CD14-positive monocyte (primary cell): ENCODE measurements at regions not wholly inside any gene's neighbourhood (a gene's known extent, or its start where the extent isn't known, plus 50 kb on each side); places are given as distances from the start of the nearest gene placed in this dataset.
A peak's percentile ranks its signal among the peaks of the same experiment; 100 is the strongest.

ENCODE experiments used
- DNase-seq, 3 donors: peaks; one replicate each; pipeline ENCODE4 v3.0.0-alpha.2; 2011 to 2022
- H2AFZ ChIP-seq: 2 replicates; pipeline ENCODE4 v1.6.0; 2012; ENCODE audit warnings: mild to moderate bottlenecking, low read depth, low read length, inconsistent platforms; ENCODE audit not compliant: insufficient read depth, poor library complexity, severe bottlenecking
- H3K27ac ChIP-seq, 2 donors: 1 replicate in 1 of 2; 2 replicates in 1 of 2; pipeline ENCODE4 v1.5.1; 2012 to 2013; ENCODE audit warnings: low read length in 2 of 2, control low read depth in 1 of 2, inconsistent platforms in 1 of 2, low read depth in 1 of 2, mild to moderate bottlenecking in 1 of 2
- H3K27me3 ChIP-seq, 2 donors: one replicate each; pipeline versions ENCODE4 v1.6.0 to v1.6.1; 2011 to 2013; ENCODE audit warnings: low read length in 2 of 2; ENCODE audit not compliant: control insufficient read depth in 2 of 2, insufficient read depth in 2 of 2
- H3K36me3 ChIP-seq, 2 donors: replicated peaks in 1 of 2; 1 replicate in 1 of 2; 2 replicates in 1 of 2; pipeline versions ENCODE4 v1.5.1 to v1.6.1; 2012 to 2013; ENCODE audit warnings: low read length in 2 of 2, control low read depth in 1 of 2, inconsistent platforms in 1 of 2, mild to moderate bottlenecking in 1 of 2; ENCODE audit not compliant: insufficient read depth in 2 of 2, control insufficient read depth in 1 of 2
- H3K4me1 ChIP-seq, 2 donors: 1 replicate in 1 of 2; 2 replicates in 1 of 2; pipeline versions ENCODE4 v1.5.1 to v1.6.1; 2012 to 2013; ENCODE audit warnings: low read length in 2 of 2, control low read depth in 1 of 2, inconsistent platforms in 1 of 2, mild to moderate bottlenecking in 1 of 2, moderate library complexity in 1 of 2; ENCODE audit not compliant: insufficient read depth in 2 of 2, control insufficient read depth in 1 of 2
- H3K4me2 ChIP-seq: replicated peaks from 2 replicates; pipeline ENCODE3; 2012; ENCODE audit warnings: low read length, moderate library complexity, mild to moderate bottlenecking; ENCODE audit not compliant: poor library complexity, severe bottlenecking; ENCODE audit errors: extremely low read depth
- H3K4me3 ChIP-seq, 3 experiments: fragments of 200-600 bp in 1 of 3; sonication (generic) in 1 of 3; replicated peaks in 1 of 3; 1 replicate in 2 of 3; 2 replicates in 1 of 3; pipeline ENCODE4 v1.5.1; 2011 to 2013; ENCODE audit warnings: low read length in 3 of 3, mild to moderate bottlenecking in 3 of 3, control low read depth in 2 of 3, low read depth in 2 of 3, inconsistent platforms in 1 of 3, moderate library complexity in 1 of 3
- H3K79me2 ChIP-seq: 2 replicates; pipeline ENCODE4 v1.6.0; 2012; ENCODE audit warnings: mild to moderate bottlenecking, control low read depth, inconsistent platforms, low read length, moderate library complexity; ENCODE audit not compliant: insufficient read depth
- H3K9ac ChIP-seq: 2 replicates; pipeline ENCODE4 v1.6.0; 2017; ENCODE audit warnings: low read length, mild to moderate bottlenecking; ENCODE audit not compliant: insufficient read depth, poor library complexity, severe bottlenecking
- H3K9me3 ChIP-seq, 2 donors: replicated peaks in 1 of 2; 1 replicate in 1 of 2; 2 replicates in 1 of 2; pipeline versions ENCODE4 v1.5.1 to v1.6.1; 2012 to 2013; ENCODE audit warnings: low read length in 2 of 2, control low read depth in 1 of 2; ENCODE audit not compliant: control insufficient read depth in 1 of 2, insufficient read depth in 1 of 2
- H4K20me1 ChIP-seq: 2 replicates; pipeline ENCODE4 v1.6.0; 2012; ENCODE audit warnings: mild to moderate bottlenecking, low read length, control low read depth, moderate library complexity; ENCODE audit not compliant: insufficient read depth
- H3K27ac Mint-ChIP-seq, 7 donors: one replicate each; pipeline ENCODE4 v1.8.0; 2020; ENCODE audit warnings: mild to moderate bottlenecking in 7 of 7, mixed read lengths in 7 of 7, moderate library complexity in 6 of 7, inconsistent platforms in 2 of 7
- H3K27me3 Mint-ChIP-seq, 3 donors: one replicate each; pipeline ENCODE4 v1.8.0; 2021 to 2022; ENCODE audit warnings: low read depth in 3 of 3, mild to moderate bottlenecking in 3 of 3, mixed read lengths in 3 of 3, moderate library complexity in 3 of 3, inconsistent platforms in 1 of 3
- H3K36me3 Mint-ChIP-seq, 2 donors: one replicate each; pipeline ENCODE4 v1.8.0; 2020; ENCODE audit warnings: mixed read lengths in 2 of 2, inconsistent platforms in 1 of 2, mild to moderate bottlenecking in 1 of 2
- H3K4me1 Mint-ChIP-seq: one replicate; pipeline ENCODE4 v1.8.0; 2020; ENCODE audit warnings: mild to moderate bottlenecking, mixed read lengths
- H3K4me3 Mint-ChIP-seq, 2 donors: one replicate each; pipeline ENCODE4 v1.8.0; 2020; ENCODE audit warnings: mild to moderate bottlenecking in 2 of 2, mixed read lengths in 2 of 2, moderate library complexity in 1 of 2
- H3K9me3 Mint-ChIP-seq, 7 donors: one replicate each; pipeline ENCODE4 v1.8.0; 2020 to 2022; ENCODE audit warnings: mixed read lengths in 7 of 7, mild to moderate bottlenecking in 6 of 7, moderate library complexity in 6 of 7, inconsistent platforms in 2 of 7
- CTCF ChIP-seq: fragments of 200-600 bp; IDR thresholded peaks from one replicate; pipeline ENCODE4 v1.8.0; 2022; ENCODE audit warnings: antibody characterized with exemption, mild to moderate bottlenecking
- WGBS: methylation state at CpG from one replicate; pipeline ENCODE4 v1.1.5; 2013; ENCODE audit warnings: missing lambda C conversion rate; ENCODE audit not compliant: insufficient coverage; 5-methylcytosine and 5-hydroxymethylcytosine counted together
- intact Hi-C, 2 donors: fragments of 100-400 bp; cut with micrococcal nuclease; formaldehyde crosslinking; loops; one replicate each; pipeline versions ENCODE4 v1.15.0 to v1.15.1; 2023

- Mint-ChIP-seq H3K4me1 (no peaks in the 10 kb centered on the region), H3K27me3 (peaks cover 0 to 4% (median 1%) of the 10 kb centered on the region in 3 donors), H3K27ac (no peak overlapping the region), H3K36me3 (no peaks in the 10 kb centered on the region), H3K9me3 (peaks cover 0 to 5% (median 2%) of the 10 kb centered on the region in 7 donors), H3K4me3 (no peak overlapping the region)
- 94% methylated on average over 22 of the region's 26 CpGs for WGBS
- Histone ChIP-seq H3K27ac (no peak overlapping the region), H3K9ac (no peak overlapping the region), H3K4me2 (no peak overlapping the region), H4K20me1 (no peaks in the 10 kb centered on the region), H3K4me3 (no peak overlapping the region), H2AFZ (no peak overlapping the region), H3K36me3 (no peaks in the 10 kb centered on the region), H3K9me3 (no peaks in the 10 kb centered on the region), H3K27me3 (no peaks in the 10 kb centered on the region), H3K4me1 (no peaks in the 10 kb centered on the region), H3K79me2 (no peaks in the 10 kb centered on the region)
- intact Hi-C loops = no loop called here
- no peak for TF ChIP-seq CTCF
- DNase-seq = no peak
These were observed 231.3 kb upstream of the SHH start for GRCh38 chr7:156043416-156044178.

GRCh38 chr7:156041398-156041797 is 229.1 kb upstream of the SHH start:
- Histone ChIP-seq H2AFZ (no peak overlapping the region), H3K27me3 (no peaks in the 10 kb centered on the region), H3K9ac (no peak overlapping the region), H3K27ac (no peak overlapping the region), H3K9me3 (no peaks in the 10 kb centered on the region), H3K79me2 (no peaks in the 10 kb centered on the region), H3K4me2 (no peak overlapping the region), H3K4me3 (no peak overlapping the region), H3K36me3 (no peaks in the 10 kb centered on the region), H3K4me1 (no peaks in the 10 kb centered on the region), H4K20me1 (no peaks in the 10 kb centered on the region)
- no peak overlapping the region for H3K4me3 Mint-ChIP-seq
- peak overlapping the region in 1 of 7 donors; percentile 58 for H3K27ac Mint-ChIP-seq
- peaks cover 0 to 2% (median under 1%) of the 10 kb centered on the region in 7 donors for H3K9me3 Mint-ChIP-seq
- intact Hi-C loops = no loop called here
- 81% methylated on average over 15 of the region's 15 CpGs for WGBS
- no peaks in the 10 kb centered on the region for H3K36me3 Mint-ChIP-seq
- no peaks in the 10 kb centered on the region for H3K4me1 Mint-ChIP-seq
- H3K27me3 Mint-ChIP-seq = peaks cover 1 to 4% (median 2%) of the 10 kb centered on the region in 3 donors
- no peak for TF ChIP-seq CTCF
- no peak for DNase-seq
